Osteocyte (in vitro differentiated cells): ENCODE measurements at regions not wholly inside any gene's neighbourhood (a gene's known extent, or its start where the extent isn't known, plus 50 kb on each side); places are given as distances from the start of the nearest gene placed in this dataset.
A peak's percentile ranks its signal among the peaks of the same experiment; 100 is the strongest.
"Not testable (repeated sequence)": the region's sequence is repeated elsewhere in the genome, so short reads cannot be mapped to it uniquely, and the experiment has no call there.

Source experiments
- DNase-seq: peaks from one replicate; pipeline ENCODE4 v3.0.0; 2021; ENCODE audit warnings: mixed read lengths; ENCODE audit not compliant: unreplicated experiment; ENCODE audit errors: extremely low spot score
- H3K27ac Mint-ChIP-seq: one replicate; pipeline ENCODE4 v1.8.0; 2021; ENCODE audit warnings: mild to moderate bottlenecking, mixed read lengths; ENCODE audit not compliant: unreplicated experiment
- H3K27me3 Mint-ChIP-seq: one replicate; pipeline ENCODE4 v1.8.0; 2021; ENCODE audit warnings: mixed read lengths; ENCODE audit not compliant: unreplicated experiment
- H3K36me3 Mint-ChIP-seq: one replicate; pipeline ENCODE4 v1.8.0; 2021; ENCODE audit warnings: mixed read lengths; ENCODE audit not compliant: unreplicated experiment
- H3K4me1 Mint-ChIP-seq: one replicate; pipeline ENCODE4 v1.8.0; 2021; ENCODE audit warnings: mixed read lengths; ENCODE audit not compliant: unreplicated experiment
- H3K4me3 Mint-ChIP-seq: one replicate; pipeline ENCODE4 v1.8.0; 2021; ENCODE audit warnings: mild to moderate bottlenecking, moderate library complexity, mixed read lengths; ENCODE audit not compliant: unreplicated experiment
- H3K9me3 Mint-ChIP-seq: one replicate; pipeline ENCODE4 v1.8.0; 2021; ENCODE audit warnings: mixed read lengths; ENCODE audit not compliant: unreplicated experiment
- CTCF ChIP-seq: fragments of 200-600 bp; sonication (generic); IDR thresholded peaks from 2 replicates; pipeline ENCODE4 v1.5.0; 2021; ENCODE audit warnings: antibody characterized with exemption, mild to moderate bottlenecking, moderate library complexity

- peaks cover 40% of the 10 kb centered on the region for H3K4me1 Mint-ChIP-seq
- no peak overlapping the region for H3K27ac Mint-ChIP-seq
- H3K27me3 Mint-ChIP-seq = no peaks in the 10 kb centered on the region
- DNase-seq = no peak
- no peaks in the 10 kb centered on the region for H3K36me3 Mint-ChIP-seq
- no peak for TF ChIP-seq CTCF
- no peak overlapping the region for H3K4me3 Mint-ChIP-seq
- no peaks in the 10 kb centered on the region for H3K9me3 Mint-ChIP-seq
Observed at GRCh38 chr2:12915787-12916186, 199.1 kb downstream of the TRIB2 start.

GRCh38 chr2:12918138-12918834, 201.6 kb downstream of the TRIB2 start:
- no peak for DNase-seq
- H3K4me3 Mint-ChIP-seq = no peak overlapping the region
- TF ChIP-seq CTCF = no peak
- H3K27me3 Mint-ChIP-seq = no peaks in the 10 kb centered on the region
- H3K4me1 Mint-ChIP-seq = peaks cover 42% of the 10 kb centered on the region
- no peaks in the 10 kb centered on the region for H3K9me3 Mint-ChIP-seq
- H3K27ac Mint-ChIP-seq = peak overlapping the region; percentile 73
- no peaks in the 10 kb centered on the region for H3K36me3 Mint-ChIP-seq

GRCh38 chr2:12918835-12919445, 202.2 kb downstream of the TRIB2 start:
- no peak for DNase-seq
- Mint-ChIP-seq H3K36me3 (no peaks in the 10 kb centered on the region), H3K27me3 (no peaks in the 10 kb centered on the region), H3K9me3 (no peaks in the 10 kb centered on the region), H3K4me3 (no peak overlapping the region), H3K27ac (peak overlapping the region; percentile 73), H3K4me1 (peaks cover 42% of the 10 kb centered on the region)
- no peak for TF ChIP-seq CTCF

GRCh38 chr2:12921321-12921720, 204.6 kb downstream of the TRIB2 start:
- Mint-ChIP-seq H3K4me3 (no peak overlapping the region), H3K4me1 (peaks cover 36% of the 10 kb centered on the region), H3K27ac (no peak overlapping the region), H3K9me3 (no peaks in the 10 kb centered on the region), H3K27me3 (no peaks in the 10 kb centered on the region), H3K36me3 (no peaks in the 10 kb centered on the region)
- no peak for DNase-seq
- TF ChIP-seq CTCF = no peak

- no peaks in the 10 kb centered on the region for H3K36me3 Mint-ChIP-seq
- peaks cover 22% of the 10 kb centered on the region for H3K4me1 Mint-ChIP-seq
- H3K4me3 Mint-ChIP-seq = no peak overlapping the region
- TF ChIP-seq CTCF = no peak
- no peaks in the 10 kb centered on the region for H3K27me3 Mint-ChIP-seq
- H3K27ac Mint-ChIP-seq = no peak overlapping the region
- DNase-seq = no peak
- H3K9me3 Mint-ChIP-seq = no peaks in the 10 kb centered on the region
Observed at GRCh38 chr2:12923907-12924610, 207.3 kb downstream of the TRIB2 start.

GRCh38 chr2:12926641-12927040, 209.9 kb downstream of the TRIB2 start:
- not testable (repeated sequence) for H3K36me3 Mint-ChIP-seq, H3K27me3 Mint-ChIP-seq, DNase-seq, H3K27ac Mint-ChIP-seq, H3K9me3 Mint-ChIP-seq, H3K4me3 Mint-ChIP-seq
- H3K4me1 Mint-ChIP-seq = peaks cover 35% of the 10 kb centered on the region
